HEK293 (cell line): ENCODE measurements at regions not wholly inside any gene's neighbourhood (a gene's known extent, or its start where the extent isn't known, plus 50 kb on each side); places are given as distances from the start of the nearest gene placed in this dataset.

ENCODE experiments used
- CTCF ChIA-PET: fragments of 350-600 bp; formaldehyde crosslinking; extraction: SDS; loops from one replicate; lab custom pipeline; 2021; ENCODE audit warnings: antibody characterized with exemption; lab: Yijun Ruan, JAX
- POLR2A ChIA-PET: fragments of 300-600 bp; formaldehyde crosslinking; extraction: SDS; loops from one replicate; lab custom pipeline; 2020; ENCODE audit warnings: antibody characterized with exemption, inconsistent platforms; lab: Yijun Ruan, JAX
- H3K27ac ChIP-seq: fragments of 200-500 bp; sonication (Bioruptor generic); 2 replicates; pipeline ENCODE4 v1.5.1; 2014; ENCODE audit warnings: low read depth, low read length, control low read depth, inconsistent platforms; ENCODE audit errors: extremely low read depth
- H3K36me3 ChIP-seq, 2 experiments: fragments of 200-500 bp in 1 of 2; sonication (Bioruptor generic) in 1 of 2; 1 replicate in 1 of 2; 2 replicates in 1 of 2; pipeline ENCODE4 v1.5.1; 2014 to 2017; ENCODE audit warnings: inconsistent platforms in 2 of 2, low read length in 2 of 2; ENCODE audit not compliant: control insufficient read depth in 2 of 2, insufficient read depth in 1 of 2
- H3K4me1 ChIP-seq: fragments of 200-500 bp; sonication (Bioruptor generic); 2 replicates; pipeline ENCODE4 v1.5.1; 2014; ENCODE audit warnings: mild to moderate bottlenecking, low read length, inconsistent platforms; ENCODE audit not compliant: control insufficient read depth, insufficient read depth
- H3K4me3 ChIP-seq: 2 replicates; pipeline ENCODE4 v1.5.1; 2011; ENCODE audit warnings: low read depth, mild to moderate bottlenecking, control low read depth, low read length, moderate library complexity
- H3K9me3 ChIP-seq: fragments of 200-500 bp; sonication (Bioruptor generic); 2 replicates; pipeline ENCODE4 v1.5.1; 2014; ENCODE audit warnings: low read depth, low read length, inconsistent platforms; ENCODE audit not compliant: control insufficient read depth, insufficient read depth
- GLIS2 ChIP-seq: fragments of 450-650 bp; formaldehyde crosslinking; IDR thresholded peaks from 2 replicates; pipeline ENCODE4 v1.5.1; 2016; ENCODE audit warnings: missing biosample characterization, missing genetic modification characterization
- HOXA7 ChIP-seq: sonication (generic); formaldehyde crosslinking; IDR thresholded peaks from 2 replicates; pipeline ENCODE4 v1.8.1; 2022; ENCODE audit warnings: missing genetic modification reagents, borderline replicate concordance
- KLF1 ChIP-seq: fragments of 450-650 bp; formaldehyde crosslinking; IDR thresholded peaks from 2 replicates; pipeline ENCODE4 v1.5.1; 2016; ENCODE audit warnings: missing biosample characterization, missing genetic modification characterization
- KLF8 ChIP-seq: fragments of 450-650 bp; formaldehyde crosslinking; IDR thresholded peaks from 2 replicates; pipeline ENCODE4 v1.5.1; 2016; ENCODE audit warnings: missing biosample characterization, missing genetic modification characterization
- OSR2 ChIP-seq: fragments of 450-650 bp; formaldehyde crosslinking; IDR thresholded peaks from 2 replicates; pipeline ENCODE4 v1.5.1; 2016; ENCODE audit warnings: missing biosample characterization, missing genetic modification characterization
- OVOL3 ChIP-seq: fragments of 450-650 bp; formaldehyde crosslinking; IDR thresholded peaks from 2 replicates; pipeline ENCODE4 v1.5.1; 2016; ENCODE audit warnings: missing biosample characterization, missing genetic modification characterization
- PRDM10 ChIP-seq: fragments of 450-650 bp; formaldehyde crosslinking; IDR thresholded peaks from 2 replicates; pipeline ENCODE4 v1.5.1; 2016; ENCODE audit warnings: missing biosample characterization, missing genetic modification characterization
- SETDB1 ChIP-seq: IDR thresholded peaks from one replicate; pipeline ENCODE4 v1.6.1; 2017; ENCODE audit warnings: mild to moderate bottlenecking, low read length, moderate library complexity, mixed read lengths; ENCODE audit not compliant: insufficient read length
- SP7 ChIP-seq: fragments of 450-650 bp; formaldehyde crosslinking; IDR thresholded peaks from 2 replicates; pipeline ENCODE4 v1.5.1; 2016; ENCODE audit warnings: missing biosample characterization, missing genetic modification characterization
- YY1 ChIP-seq: fragments of 450-650 bp; formaldehyde crosslinking; IDR thresholded peaks from 2 replicates; pipeline ENCODE4 v1.5.1; 2018; ENCODE audit warnings: missing biosample characterization, missing genetic modification characterization
- YY2 ChIP-seq: fragments of 450-650 bp; formaldehyde crosslinking; IDR thresholded peaks from 2 replicates; pipeline ENCODE4 v1.5.1; 2016; ENCODE audit warnings: missing biosample characterization, missing genetic modification characterization
- ZBTB17 ChIP-seq: fragments of 450-650 bp; formaldehyde crosslinking; IDR thresholded peaks from 2 replicates; pipeline ENCODE4 v1.5.1; 2016; ENCODE audit warnings: missing biosample characterization, missing genetic modification characterization
- ZBTB48 ChIP-seq: fragments of 450-650 bp; formaldehyde crosslinking; IDR thresholded peaks from 2 replicates; pipeline ENCODE4 v1.5.1; 2016; ENCODE audit warnings: missing biosample characterization, missing genetic modification characterization
- ZBTB7A ChIP-seq: fragments of 450-650 bp; formaldehyde crosslinking; IDR thresholded peaks from 2 replicates; pipeline ENCODE4 v1.5.1; 2016; ENCODE audit warnings: low read depth, missing biosample characterization, missing genetic modification characterization
- ZNF121 ChIP-seq: fragments of 450-650 bp; formaldehyde crosslinking; IDR thresholded peaks from 2 replicates; pipeline ENCODE4 v1.5.1; 2016; ENCODE audit warnings: missing biosample characterization, missing genetic modification characterization
- ZNF155 ChIP-seq: fragments of 450-650 bp; formaldehyde crosslinking; IDR thresholded peaks from 2 replicates; pipeline ENCODE4 v1.5.1; 2016; ENCODE audit warnings: missing biosample characterization, missing genetic modification characterization
- ZNF157 ChIP-seq: fragments of 450-650 bp; formaldehyde crosslinking; IDR thresholded peaks from 2 replicates; pipeline ENCODE4 v1.5.1; 2016; ENCODE audit warnings: missing biosample characterization, missing genetic modification characterization
- ZNF280C ChIP-seq: fragments of 450-650 bp; formaldehyde crosslinking; IDR thresholded peaks from 2 replicates; pipeline ENCODE4 v1.5.1; 2016; ENCODE audit warnings: missing biosample characterization, missing genetic modification characterization
- ZNF280D ChIP-seq: fragments of 450-650 bp; formaldehyde crosslinking; IDR thresholded peaks from 2 replicates; pipeline ENCODE4 v1.5.1; 2016; ENCODE audit warnings: missing biosample characterization, missing genetic modification characterization
- ZNF354C ChIP-seq: fragments of 450-650 bp; formaldehyde crosslinking; IDR thresholded peaks from 2 replicates; pipeline ENCODE4 v1.5.1; 2016; ENCODE audit warnings: missing biosample characterization, missing genetic modification characterization, low read depth, borderline replicate concordance
- ZNF394 ChIP-seq: fragments of 450-650 bp; formaldehyde crosslinking; IDR thresholded peaks from 2 replicates; pipeline ENCODE4 v1.5.1; 2016; ENCODE audit warnings: missing biosample characterization, missing genetic modification characterization, mild to moderate bottlenecking, moderate library complexity, borderline replicate concordance
- ZNF473 ChIP-seq: fragments of 450-650 bp; formaldehyde crosslinking; IDR thresholded peaks from 2 replicates; pipeline ENCODE4 v1.5.1; 2017; ENCODE audit warnings: missing biosample characterization, missing genetic modification characterization
- ZNF48 ChIP-seq: fragments of 450-650 bp; formaldehyde crosslinking; IDR thresholded peaks from 2 replicates; pipeline ENCODE4 v1.5.1; 2016; ENCODE audit warnings: missing biosample characterization, missing genetic modification characterization
- ZNF76 ChIP-seq: fragments of 450-650 bp; formaldehyde crosslinking; IDR thresholded peaks from 2 replicates; pipeline ENCODE4; 2016; ENCODE audit warnings: low read depth, missing biosample characterization, missing genetic modification characterization, borderline replicate concordance
- ZNF776 ChIP-seq: fragments of 450-650 bp; formaldehyde crosslinking; IDR thresholded peaks from 2 replicates; pipeline ENCODE4 v1.5.0; 2017; ENCODE audit warnings: missing biosample characterization, missing genetic modification characterization, borderline replicate concordance
- ZSCAN18 ChIP-seq: fragments of 450-650 bp; formaldehyde crosslinking; IDR thresholded peaks from 2 replicates; pipeline ENCODE4 v1.5.1; 2016; ENCODE audit warnings: missing biosample characterization, missing genetic modification characterization
- ZSCAN23 ChIP-seq: fragments of 450-650 bp; formaldehyde crosslinking; IDR thresholded peaks from 2 replicates; pipeline ENCODE4 v1.5.1; 2016; ENCODE audit warnings: missing biosample characterization, missing genetic modification characterization

- CTCF ChIA-PET = no interaction called here
These were observed 234.1 kb downstream of the LRRN1 start for GRCh38 chr3:4033296-4033695.

GRCh38 chr3:4036046-4036445, 236.8 kb downstream of the LRRN1 start:
- Histone ChIP-seq H3K4me3 (no peak overlapping the region), H3K4me1 (no peaks in the 10 kb centered on the region)
- CTCF ChIA-PET = interaction anchor here (0.6 kb wide), 1 partner anchor 185 kb away, joined by 3 read pairs; no protein-coding TSS in a partner anchor
- TF ChIP-seq ZNF280C (tag by site-specific recombination) (no peak), OVOL3 (no peak), KLF8 (tag by site-specific recombination) (no peak), HOXA7 (CRISPR knock-in tag) (no peak), YY1 (tag by site-specific recombination) (no peak), ZSCAN18 (tag by site-specific recombination) (no peak), KLF1 (tag by site-specific recombination) (no peak), ZNF48 (tag by site-specific recombination) (no peak), ZNF155 (no peak), ZBTB48 (tag by site-specific recombination) (no peak), ZNF776 (tag by site-specific recombination) (no peak), ZBTB7A (tag by site-specific recombination) (no peak)

More at GRCh38 chr3:4033296-4033695, 234.1 kb downstream of the LRRN1 start:
- no peaks in the 10 kb centered on the region for H3K9me3 ChIP-seq
- no peak overlapping the region for H3K4me3 ChIP-seq
- H3K36me3 ChIP-seq = no peaks in the 10 kb centered on the region
- no peaks in the 10 kb centered on the region for H3K4me1 ChIP-seq
- H3K27ac ChIP-seq = no peak overlapping the region
- POLR2A ChIA-PET = no interaction called here
- TF ChIP-seq ZNF157 (no peak), ZNF280D (no peak), ZBTB17 (tag by site-specific recombination) (no peak), ZNF121 (no peak), GLIS2 (no peak), SP7 (tag by site-specific recombination) (no peak), PRDM10 (tag by site-specific recombination) (no peak), ZNF394 (tag by site-specific recombination) (no peak), ZNF76 (tag by site-specific recombination) (no peak), ZNF473 (tag by site-specific recombination) (no peak), ZSCAN23 (no peak), ZNF354C (no peak), OSR2 (tag by site-specific recombination) (no peak), SETDB1 (no peak), YY2 (tag by site-specific recombination) (no peak)

More at GRCh38 chr3:4036046-4036445, 236.8 kb downstream of the LRRN1 start:
- Histone ChIP-seq H3K36me3 (no peaks in the 10 kb centered on the region), H3K27ac (no peak overlapping the region), H3K9me3 (no peaks in the 10 kb centered on the region)
- POLR2A ChIA-PET = no interaction called here
